ENCODE measurements at regions not wholly inside any gene's neighbourhood (a gene's known extent, or its start where the extent isn't known, plus 50 kb on each side); places are given as distances from the start of the nearest gene placed in this dataset.

DNA sequence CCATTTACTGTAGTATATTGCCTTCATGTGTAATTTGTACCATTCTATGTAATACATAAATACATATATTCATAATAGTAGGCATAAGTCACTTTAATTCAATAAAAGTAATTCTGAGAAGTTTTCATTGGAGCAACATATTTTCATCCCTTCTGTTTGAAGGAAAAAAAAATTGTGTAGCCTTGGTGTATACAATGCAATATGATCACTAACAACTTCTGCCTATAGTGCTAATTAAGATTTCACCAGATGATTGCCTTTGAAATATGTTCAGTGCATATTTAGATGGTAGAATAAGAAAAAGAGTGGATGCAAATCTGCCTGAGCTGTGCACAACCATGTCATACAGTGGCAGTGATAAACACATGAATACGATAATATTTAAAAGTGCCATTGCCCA, 996.8 kb downstream of the EFNA5 start:
- Histone ChIP-seq H3K9me3 (ENCODE audit: control insufficient read depth, insufficient read depth, low read length) (no peaks in the 10 kb centered on the region), H3K27me3 (ENCODE audit: control insufficient read depth, insufficient read depth, low read length) (no peaks in the 10 kb centered on the region), H3K4me3 (ENCODE audit: low read depth, low read length) (no peak overlapping the region), H3K27ac (ENCODE audit: low read depth, low read length) (no peak overlapping the region)
- TF ChIP-seq, protein P1, sequence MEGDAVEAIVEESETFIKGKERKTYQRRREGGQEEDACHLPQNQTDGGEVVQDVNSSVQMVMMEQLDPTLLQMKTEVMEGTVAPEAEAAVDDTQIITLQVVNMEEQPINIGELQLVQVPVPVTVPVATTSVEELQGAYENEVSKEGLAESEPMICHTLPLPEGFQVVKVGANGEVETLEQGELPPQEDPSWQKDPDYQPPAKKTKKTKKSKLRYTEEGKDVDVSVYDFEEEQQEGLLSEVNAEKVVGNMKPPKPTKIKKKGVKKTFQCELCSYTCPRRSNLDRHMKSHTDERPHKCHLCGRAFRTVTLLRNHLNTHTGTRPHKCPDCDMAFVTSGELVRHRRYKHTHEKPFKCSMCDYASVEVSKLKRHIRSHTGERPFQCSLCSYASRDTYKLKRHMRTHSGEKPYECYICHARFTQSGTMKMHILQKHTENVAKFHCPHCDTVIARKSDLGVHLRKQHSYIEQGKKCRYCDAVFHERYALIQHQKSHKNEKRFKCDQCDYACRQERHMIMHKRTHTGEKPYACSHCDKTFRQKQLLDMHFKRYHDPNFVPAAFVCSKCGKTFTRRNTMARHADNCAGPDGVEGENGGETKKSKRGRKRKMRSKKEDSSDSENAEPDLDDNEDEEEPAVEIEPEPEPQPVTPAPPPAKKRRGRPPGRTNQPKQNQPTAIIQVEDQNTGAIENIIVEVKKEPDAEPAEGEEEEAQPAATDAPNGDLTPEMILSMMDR (IDR thresholded peaks at IDR 0.05; ENCODE audit: low read depth, low read length): no peak
- DNase-seq (ENCODE audit: low read depth, low spot score): no peak
- ChIA-PET POLR2A (no interaction called here), CTCF (no interaction called here)

- no peak for DNase-seq (ENCODE audit: low read depth, low spot score)
- no peaks in the 10 kb centered on the region for H3K27me3 ChIP-seq (ENCODE audit: control insufficient read depth, insufficient read depth, low read length)
- H3K27ac ChIP-seq (ENCODE audit: low read depth, low read length): no peak overlapping the region
- CTCF ChIA-PET: interaction anchor here (0.7 to 1.2 kb wide), 2 partner anchors 22 to 1012 kb away, joined by 3 read pairs; no protein-coding TSS in a partner anchor
- TF ChIP-seq, protein P1 (IDR thresholded peaks at IDR 0.05; ENCODE audit: low read depth, low read length): no peak
- POLR2A ChIA-PET: no interaction called here
- no peak overlapping the region for H3K4me3 ChIP-seq (ENCODE audit: low read depth, low read length)
- no peaks in the 10 kb centered on the region for H3K9me3 ChIP-seq (ENCODE audit: control insufficient read depth, insufficient read depth, low read length)
Measured at GRCh38 chr5:106661866-106662265, 1008.9 kb downstream of the EFNA5 start.

DNA sequence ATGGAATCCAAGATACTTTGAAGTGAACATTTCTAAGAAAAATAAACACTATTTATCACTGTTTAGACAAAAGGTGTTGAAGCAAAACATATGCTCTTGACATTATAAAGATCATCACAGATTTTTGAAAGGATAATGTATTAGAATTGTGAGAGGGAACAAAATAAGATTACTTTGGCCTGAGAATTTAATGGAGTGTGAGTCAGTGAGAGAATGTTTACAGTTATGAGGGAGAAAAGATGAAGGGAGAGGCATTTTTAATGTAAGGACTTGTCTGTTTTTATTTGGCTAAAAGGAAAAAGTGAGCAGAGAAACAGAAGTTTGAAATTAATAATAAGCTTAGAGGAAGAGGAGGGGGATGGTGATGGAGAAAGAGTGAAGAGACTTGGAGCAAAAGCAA, 1010.1 kb downstream of the EFNA5 start:
- H3K27ac ChIP-seq (ENCODE audit: low read depth, low read length): no peak overlapping the region
- POLR2A ChIA-PET: no interaction called here
- CTCF ChIA-PET: interaction anchor here (1.2 kb wide), 1 partner anchor 21 kb away, joined by 3 read pairs; no protein-coding TSS in a partner anchor
- TF ChIP-seq, protein P1 (IDR thresholded peaks at IDR 0.05; ENCODE audit: low read depth, low read length): no peak
- no peaks in the 10 kb centered on the region for H3K27me3 ChIP-seq (ENCODE audit: control insufficient read depth, insufficient read depth, low read length)
- H3K4me3 ChIP-seq (ENCODE audit: low read depth, low read length): no peak overlapping the region
- no peak for DNase-seq (ENCODE audit: low read depth, low spot score)
- no peaks in the 10 kb centered on the region for H3K9me3 ChIP-seq (ENCODE audit: control insufficient read depth, insufficient read depth, low read length)

DNA sequence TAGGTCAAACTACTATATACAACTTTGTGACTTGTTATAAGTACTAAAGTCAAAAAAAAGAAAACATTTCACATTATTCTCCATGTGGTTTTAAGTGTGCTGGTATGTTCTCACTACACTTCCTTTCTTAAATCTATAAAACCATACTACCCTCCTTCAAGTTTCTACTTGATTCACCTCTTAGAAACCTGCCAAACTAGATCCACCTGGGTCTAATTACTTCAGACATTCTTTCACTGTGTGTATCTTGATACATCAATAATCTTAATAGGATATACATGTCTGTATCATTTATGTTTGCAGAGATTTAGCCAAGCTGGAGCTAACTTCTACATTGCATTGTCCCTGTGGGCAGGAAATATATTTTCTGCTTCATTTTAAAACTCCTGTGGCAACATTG, 1012.6 kb downstream of the EFNA5 start:
- Histone ChIP-seq H3K9me3 (ENCODE audit: control insufficient read depth, insufficient read depth, low read length) (no peaks in the 10 kb centered on the region), H3K4me3 (ENCODE audit: low read depth, low read length) (no peak overlapping the region), H3K27ac (ENCODE audit: low read depth, low read length) (no peak overlapping the region), H3K27me3 (ENCODE audit: control insufficient read depth, insufficient read depth, low read length) (no peaks in the 10 kb centered on the region)
- CTCF ChIA-PET: interaction anchor here (1.3 kb wide), 1 partner anchor 8 kb away, joined by 3 read pairs; no protein-coding TSS in a partner anchor
- no peak for DNase-seq (ENCODE audit: low read depth, low spot score)
- TF ChIP-seq, protein P1 (IDR thresholded peaks at IDR 0.05; ENCODE audit: low read depth, low read length): no peak
- POLR2A ChIA-PET: no interaction called here

DNA sequence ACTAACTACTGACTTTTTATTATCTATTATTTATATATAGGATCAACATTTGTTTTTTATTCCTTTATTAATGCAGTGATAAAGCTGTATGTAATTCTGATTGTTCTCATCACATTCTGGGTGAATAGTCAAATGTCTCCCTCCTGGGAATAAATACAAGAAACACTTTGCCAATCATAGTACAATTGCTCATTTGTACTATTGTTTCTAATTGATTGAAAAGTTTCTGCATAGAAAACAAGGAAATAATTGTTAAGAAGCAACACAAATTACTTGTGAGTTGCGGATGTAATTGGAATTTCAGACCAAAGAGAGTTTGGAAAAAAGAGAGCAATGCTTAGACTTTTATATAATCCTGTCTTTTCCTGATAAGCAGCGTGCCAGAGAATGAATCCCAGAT, 1013.9 kb downstream of the EFNA5 start:
- DNase-seq (ENCODE audit: low read depth, low spot score): no peak
- Histone ChIP-seq H3K4me3 (ENCODE audit: low read depth, low read length) (no peak overlapping the region), H3K9me3 (ENCODE audit: control insufficient read depth, insufficient read depth, low read length) (no peaks in the 10 kb centered on the region), H3K27me3 (ENCODE audit: control insufficient read depth, insufficient read depth, low read length) (no peaks in the 10 kb centered on the region), H3K27ac (ENCODE audit: low read depth, low read length) (no peak overlapping the region)
- TF ChIP-seq, protein P1 (IDR thresholded peaks at IDR 0.05; ENCODE audit: low read depth, low read length): no peak
- CTCF ChIA-PET: no interaction called here
- POLR2A ChIA-PET: no interaction called here
